HG02973 (cell line): ENCODE measurements at regions not wholly inside any gene's neighbourhood (a gene's known extent, or its start where the extent isn't known, plus 50 kb on each side); places are given as distances from the start of the nearest gene placed in this dataset.
A peak's percentile ranks its signal among the peaks of the same experiment; 100 is the strongest.
"Not testable (repeated sequence)": the region's sequence is repeated elsewhere in the genome, so short reads cannot be mapped to it uniquely, and the experiment has no call there.

Source experiments
- ATAC-seq: cut with Tn5 transposase; IDR thresholded peaks from one replicate; pipeline ENCODE4 v1.9.1; 2021; ENCODE audit warnings: moderate library complexity; ENCODE audit not compliant: unreplicated experiment

DNA sequence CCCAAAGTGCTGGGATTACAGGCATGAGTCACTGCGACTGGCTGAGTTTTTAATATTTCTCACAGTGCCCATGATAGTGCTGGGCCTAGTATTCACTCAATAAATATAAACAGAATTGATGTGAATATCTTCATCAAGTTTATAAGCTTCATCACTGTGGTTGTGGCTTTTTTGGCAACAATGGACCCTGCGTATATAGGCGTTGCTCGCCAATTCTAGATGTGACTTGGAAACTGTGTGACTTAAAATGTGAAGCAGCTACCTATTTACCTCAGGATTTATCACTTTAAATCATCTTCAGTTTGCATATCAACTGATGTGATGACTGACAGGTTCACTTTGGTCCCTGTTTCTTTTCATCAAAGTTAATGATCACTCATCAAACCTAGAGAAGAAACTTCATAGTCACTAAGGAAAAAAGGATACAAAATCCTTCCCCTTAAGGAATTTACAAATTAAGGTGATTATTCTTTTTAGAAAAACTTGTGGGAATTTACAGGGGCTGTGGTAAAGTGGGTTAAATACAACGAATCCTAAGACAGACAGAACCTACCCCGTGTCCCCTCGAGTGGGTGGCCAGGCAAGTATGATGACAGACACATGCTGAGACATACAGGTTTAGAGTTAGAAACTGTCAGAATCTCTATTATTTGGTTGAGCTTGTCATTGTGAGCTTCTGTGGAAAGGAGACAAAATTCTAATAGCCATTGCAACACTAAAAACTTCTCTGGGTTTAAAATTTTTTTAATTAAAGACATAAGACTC is 101.3 kb downstream of the AKAP11 start:
- ATAC-seq, result no peak

DNA sequence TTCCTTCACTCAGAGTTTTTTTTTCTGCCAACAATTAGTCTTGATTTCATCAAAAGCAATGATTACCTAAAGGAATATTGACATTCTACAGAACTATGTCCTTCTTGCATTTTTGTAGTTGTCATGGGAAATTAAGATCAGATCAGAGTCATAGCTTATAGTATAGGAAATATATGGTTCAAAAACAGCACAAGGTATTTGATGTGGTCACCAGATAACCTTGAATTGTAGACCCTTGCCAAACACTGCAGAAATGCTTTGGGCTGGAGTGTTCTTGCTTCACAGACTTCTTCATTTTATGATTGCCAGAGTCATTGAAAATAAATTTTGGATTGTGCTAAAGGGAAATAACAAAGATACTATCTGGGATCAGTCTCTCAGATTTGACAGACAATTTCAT is 103.7 kb downstream of the AKAP11 start:
- ATAC-seq, result no peak

DNA sequence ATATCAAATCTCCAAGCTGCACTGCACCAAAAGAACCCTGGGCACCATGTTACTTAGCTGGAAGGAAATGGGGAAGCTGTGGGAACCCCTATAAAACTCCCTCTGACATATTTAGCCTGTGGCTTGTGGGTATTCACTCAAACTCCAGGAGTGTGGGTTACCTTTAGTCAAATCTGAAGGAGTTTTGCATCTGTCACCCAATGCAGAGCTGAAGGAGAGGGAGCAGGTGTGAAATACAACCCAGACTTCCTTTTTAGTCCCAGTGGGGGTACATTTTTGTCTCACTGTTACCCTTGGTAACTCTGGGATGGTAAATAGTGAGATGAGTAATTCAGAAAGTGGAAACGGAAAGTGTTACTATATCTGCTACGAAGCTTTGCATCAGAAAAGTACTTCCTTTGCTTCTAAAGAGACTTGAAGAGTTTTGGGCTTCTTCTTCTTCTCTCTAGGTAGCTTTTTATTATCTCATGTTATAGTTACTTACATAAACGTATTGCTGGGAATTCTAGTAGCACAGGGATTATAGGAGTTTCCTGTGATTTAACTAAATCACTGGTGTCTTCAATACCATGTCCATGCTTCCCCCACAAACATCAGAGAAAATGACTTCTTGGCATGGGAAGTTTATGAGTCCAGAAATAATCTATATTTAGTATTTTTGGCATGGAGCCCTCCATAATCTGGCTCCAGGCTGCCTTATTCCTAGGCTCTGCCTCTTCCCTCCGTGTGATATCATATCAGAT is 105.9 kb downstream of the AKAP11 start:
- ATAC-seq, result peak; percentile 74

DNA sequence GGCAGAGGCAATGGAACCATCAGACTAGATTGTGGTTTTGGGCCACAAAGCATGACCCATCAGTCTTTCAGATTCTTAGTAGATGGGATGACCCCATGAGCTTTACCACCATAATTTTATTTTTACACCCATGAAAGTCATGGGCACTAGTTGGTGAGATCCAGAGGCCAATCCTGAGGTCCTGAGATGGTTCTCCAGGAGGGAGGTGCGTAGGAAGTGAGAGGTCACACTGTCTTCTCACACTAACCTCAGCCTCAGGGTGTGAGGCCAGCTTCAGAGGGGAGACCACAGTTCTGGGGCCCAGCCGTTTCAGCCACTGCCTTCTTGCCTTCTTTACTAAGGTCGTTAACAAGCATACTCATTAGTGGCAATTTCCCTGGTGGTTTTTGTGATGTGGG is 106.4 kb downstream of the AKAP11 start:
- peak; percentile 23 for ATAC-seq

DNA sequence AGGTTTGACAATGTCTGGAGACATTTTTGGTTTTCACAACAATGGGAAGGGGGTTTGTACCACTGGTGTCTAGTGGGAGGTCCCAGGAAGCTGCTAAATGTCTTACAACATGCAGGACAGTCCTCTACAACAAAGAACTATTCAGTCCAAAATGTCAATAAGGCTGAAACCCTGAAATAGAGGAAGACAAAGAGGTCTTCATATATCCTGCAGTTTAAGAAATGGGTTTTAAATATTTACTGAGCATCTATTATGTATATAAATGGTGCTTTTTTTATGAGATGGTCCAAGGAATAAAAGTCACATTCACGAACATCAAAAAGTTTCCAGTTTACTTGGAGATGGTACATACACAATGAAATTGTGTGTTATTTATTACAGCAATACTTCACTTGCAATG is 107.3 kb downstream of the AKAP11 start:
- ATAC-seq, result no peak

DNA sequence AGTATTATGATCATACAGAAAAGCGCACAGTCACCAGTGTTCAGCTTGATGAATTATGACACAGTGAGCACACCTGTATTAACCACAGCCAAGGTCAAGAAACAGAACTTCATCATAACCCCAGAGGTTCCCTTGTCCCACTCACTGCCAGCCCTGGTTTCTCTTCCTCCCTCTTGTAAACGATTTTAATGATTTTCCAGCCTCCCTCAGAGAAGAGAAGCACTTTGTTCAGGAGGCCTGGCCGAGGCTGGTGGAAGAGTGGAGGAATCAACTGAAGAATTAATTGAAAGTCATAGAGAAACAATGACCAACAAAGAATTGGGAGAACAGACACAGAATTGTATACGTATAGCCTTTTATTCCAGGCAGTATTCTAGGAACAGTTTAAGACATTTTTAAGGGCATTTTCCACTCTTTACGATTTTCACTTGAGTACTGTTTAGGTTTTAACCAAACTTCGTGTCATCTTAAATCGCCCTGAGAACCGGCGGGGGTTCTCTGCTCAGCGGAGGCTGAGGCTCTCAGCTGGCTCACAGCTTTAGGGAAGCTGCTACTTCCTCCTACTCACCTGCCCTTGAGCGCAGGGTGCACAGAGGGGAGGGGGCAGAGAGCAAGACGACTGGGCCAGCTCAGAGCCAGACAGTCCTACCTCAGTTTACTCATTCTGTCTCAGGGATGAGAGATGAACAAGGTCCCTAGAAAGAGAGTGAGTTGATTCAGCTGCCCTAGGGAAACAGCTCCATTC is 108.6 kb downstream of the AKAP11 start:
- peak; percentile 44 for ATAC-seq

DNA sequence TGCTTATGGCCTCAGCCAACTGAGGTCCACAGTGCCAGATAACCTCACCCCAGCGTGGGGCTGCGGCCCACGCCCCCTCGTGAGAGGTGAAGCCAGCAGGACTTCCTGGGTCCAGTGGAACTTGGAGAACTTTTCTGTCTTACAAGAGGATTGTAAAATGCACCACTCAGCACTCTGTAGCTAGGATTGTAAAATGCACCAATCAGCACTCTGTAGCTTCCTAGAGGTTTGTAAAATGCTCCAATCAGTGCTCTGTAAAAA is 109.1 kb downstream of the AKAP11 start:
- ATAC-seq, result no peak

DNA sequence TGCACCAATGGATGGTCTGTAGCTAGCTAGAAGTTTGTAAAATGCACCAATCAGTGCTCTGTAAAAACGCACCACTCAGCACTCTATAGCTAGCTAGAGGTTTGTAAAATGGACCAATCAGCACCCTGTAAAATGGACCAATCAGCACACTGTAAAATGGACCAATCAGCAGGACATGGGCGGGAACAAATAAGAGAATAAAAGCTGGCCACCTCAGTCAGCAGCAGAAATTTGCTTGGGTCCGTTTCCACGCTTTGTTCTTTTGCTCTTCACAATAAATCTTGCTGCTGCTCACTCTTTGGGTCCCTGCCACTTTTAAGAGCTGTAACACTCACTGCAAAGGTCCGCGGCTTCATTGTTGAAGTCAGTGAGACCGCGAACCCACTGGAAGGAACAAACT is 109.5 kb downstream of the AKAP11 start:
- not testable (repeated sequence) for ATAC-seq

DNA sequence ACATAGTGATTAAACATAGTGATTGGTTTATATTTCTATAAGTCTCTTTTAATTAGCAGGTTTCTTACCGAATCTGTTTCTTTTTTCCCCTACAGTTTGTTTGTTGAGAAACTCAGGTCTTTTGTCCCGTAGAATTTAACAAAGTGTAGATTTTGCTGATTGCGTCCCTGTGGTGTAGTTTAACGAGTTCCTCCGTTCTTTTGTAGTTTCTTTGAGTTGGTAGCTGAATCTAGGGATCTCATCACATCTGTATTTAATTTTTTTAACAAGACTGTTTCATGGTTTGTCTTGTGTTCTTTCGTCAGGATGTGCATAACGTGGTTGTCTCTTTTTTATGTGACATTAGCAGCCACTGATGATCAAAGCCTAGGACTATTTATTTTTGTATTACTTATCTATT is 111.1 kb downstream of the AKAP11 start:
- ATAC-seq, result no peak

DNA sequence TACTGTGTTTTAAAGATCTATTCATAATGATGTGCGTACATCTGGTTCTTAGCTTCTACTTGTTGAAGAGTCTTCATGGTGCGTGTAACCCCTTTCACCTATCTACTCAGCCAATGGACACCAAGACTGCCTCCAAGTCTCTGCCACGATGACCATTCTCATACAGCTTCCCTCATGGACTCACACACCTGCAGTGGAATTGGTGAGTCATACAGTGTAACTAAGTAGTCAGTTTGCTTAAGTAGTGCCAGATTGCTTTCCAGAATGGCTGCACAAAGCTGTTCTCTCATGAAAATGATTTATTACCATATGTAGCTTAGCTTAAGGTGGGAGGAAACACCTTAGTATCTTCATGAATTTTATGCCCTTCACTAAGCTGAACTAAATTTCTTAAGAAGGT is 112.3 kb downstream of the AKAP11 start:
- ATAC-seq, result no peak

DNA sequence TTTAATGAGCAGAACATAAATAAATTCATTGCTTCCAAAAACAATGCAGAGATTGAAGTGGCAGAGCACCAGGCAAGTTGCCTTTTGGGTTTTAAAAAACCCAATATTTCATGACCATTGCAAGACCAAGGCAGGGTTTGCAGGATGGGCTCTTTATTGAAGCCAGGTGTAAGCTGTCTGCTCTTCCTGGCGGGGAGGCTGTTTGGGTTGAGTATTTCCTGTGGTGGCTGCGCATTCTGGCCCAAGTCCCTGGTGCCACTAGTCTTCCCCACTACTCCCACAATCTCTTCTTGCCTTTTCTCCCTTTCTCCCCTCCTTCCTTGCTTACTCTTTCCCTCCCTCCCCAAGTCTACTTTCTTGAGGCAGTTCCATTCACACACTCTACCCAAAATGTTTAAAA is 116.4 kb downstream of the AKAP11 start:
- no peak for ATAC-seq

DNA sequence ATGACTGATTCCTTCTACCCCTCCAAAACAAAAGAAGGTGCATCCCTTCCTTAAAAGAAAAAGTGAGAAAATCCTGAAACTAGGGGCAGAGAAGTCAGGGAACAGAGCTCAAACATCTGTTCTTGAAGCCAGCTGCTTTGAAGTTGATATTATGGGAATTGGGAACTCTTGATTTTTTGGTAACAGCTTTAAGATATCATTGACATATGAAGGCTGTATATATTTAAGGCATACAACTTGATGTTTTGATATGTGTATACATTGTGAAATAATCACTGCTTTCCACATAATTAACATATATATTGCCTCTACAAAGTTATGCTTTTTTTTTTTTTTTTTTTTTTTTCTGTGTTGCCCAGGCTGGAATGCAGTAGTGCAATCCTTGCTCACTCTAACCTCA is 117.1 kb downstream of the AKAP11 start:
- ATAC-seq, result no peak

DNA sequence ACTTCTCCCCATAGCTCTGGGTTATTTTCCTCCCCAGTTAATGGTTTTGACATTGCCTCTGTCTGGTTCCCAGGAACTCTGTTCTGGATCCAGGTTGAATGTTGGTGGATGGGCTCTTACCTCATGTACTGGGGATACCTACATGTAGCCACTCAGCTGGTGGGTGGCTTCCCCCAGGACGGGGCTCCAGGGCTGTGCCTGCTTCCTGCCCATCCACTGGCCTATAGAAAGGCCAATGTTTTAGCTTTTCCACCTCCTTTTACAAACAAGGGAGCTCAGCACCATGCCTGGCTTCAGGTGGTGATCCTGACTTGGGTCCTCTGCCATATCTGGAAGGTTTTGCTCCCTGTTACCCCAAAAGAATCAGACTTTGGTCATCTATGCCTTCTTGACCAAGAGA is 120.2 kb downstream of the AKAP11 start:
- ATAC-seq, result no peak

DNA sequence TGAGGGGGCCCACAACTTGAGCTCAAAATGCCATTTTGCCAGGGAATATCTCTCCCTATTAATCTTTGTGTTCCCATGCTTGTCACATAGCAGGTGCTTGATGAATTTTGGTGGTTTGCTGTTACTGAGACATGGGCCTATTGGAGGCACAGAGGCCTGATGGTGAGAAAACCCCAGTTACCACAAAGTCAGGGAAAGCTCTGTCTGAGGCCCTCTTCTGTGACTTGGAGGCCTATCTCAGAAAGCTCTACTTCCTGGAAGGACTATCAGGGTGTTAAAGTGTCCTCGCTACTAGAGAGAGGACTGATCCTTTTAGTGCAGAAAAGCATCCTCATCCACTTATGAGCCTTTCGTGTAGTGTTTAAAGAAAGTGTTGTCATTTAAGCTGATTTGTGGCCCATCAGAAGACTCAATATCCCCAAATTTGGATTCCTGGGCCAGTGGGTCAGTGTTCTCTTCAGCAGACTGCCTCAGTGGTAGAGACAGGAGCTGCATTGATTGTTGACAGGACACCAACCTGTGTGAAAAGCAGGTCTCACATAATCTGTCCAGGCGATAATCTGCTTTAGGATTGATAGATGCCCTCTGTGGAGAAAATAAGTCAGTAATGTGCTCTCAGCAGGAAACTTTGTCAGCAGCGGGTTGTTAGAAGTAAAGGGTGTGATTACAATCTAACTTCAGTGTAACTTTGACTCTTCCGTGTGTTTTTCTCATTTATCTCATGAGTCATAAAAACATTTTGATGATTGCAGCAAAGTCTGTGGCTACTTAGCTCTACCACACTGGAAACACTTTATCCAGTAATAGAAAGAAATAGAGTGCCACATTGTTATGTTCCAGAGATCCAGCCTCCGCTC is 121.0 kb downstream of the AKAP11 start:
- no peak for ATAC-seq

DNA sequence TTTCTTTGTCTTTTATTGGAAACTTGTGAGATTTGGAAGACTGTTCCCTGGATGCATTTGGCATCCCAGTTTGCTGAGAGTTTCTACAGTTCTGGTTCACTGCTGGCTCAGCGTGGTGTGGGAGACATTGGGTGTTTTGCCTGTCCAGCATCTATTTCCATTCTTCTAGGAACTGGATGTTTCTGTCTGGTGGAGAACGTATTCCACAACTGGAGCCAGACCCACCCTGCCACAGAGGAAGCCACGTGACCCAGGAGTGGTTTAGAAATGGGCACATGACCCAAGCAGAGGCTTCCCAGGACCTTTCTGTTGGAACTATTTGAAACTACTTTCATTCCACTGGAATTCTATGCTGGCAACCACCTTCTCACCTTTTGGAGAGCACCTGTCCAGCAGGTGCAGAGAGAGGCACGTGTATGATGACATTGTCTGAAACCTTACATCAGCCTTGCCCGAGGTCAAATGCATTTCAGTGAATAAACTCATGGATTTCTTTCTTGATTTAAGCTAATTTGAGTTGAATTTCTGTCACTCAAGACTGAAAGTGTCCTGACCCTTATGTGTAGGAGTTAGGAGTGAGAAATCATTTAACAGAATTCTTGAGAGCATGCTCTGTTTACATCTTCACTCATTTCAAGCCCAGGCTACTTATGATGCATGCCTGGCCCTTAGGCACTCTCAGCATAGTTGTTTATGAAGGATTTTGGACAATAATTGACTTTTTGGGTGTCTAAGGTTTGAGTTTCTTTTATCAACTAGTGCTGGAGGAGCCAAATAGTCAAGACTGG is 121.8 kb downstream of the AKAP11 start:
- ATAC-seq, result peak; percentile 42

DNA sequence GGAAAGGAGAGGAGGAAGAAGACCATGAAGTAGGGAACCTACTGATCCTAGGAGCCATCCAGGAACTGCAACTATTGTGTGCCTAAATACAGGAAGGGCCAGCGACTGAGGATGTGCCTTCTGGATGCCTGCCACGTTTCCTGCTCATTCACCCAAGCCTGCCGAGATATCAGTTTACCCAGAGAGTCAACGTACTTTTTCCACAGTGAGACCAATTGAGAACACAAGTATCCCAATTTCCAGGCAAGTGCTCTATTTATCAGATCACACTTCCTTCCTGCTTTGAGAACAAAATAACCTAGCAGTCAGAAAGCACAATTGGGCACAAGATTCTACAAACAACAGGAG is 122.4 kb downstream of the AKAP11 start:
- ATAC-seq, result no peak

DNA sequence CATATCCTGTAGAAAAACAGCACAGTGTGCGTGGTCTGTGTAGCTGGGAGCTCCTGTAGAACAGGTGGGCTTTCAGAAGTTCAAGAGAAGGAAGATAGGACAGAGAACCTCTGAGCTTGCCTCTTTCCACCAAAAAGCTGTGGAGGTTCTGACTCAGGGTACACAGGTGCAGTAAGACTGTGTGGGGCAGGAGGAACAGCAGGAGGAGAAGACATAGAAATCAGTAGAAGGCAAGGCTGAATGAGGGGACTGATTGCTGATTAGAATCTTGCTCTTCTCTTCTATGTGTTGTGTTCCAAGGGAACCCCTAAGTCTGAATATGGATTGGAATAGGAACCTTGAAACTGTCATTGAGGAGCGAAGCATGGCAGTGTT is 122.7 kb downstream of the AKAP11 start:
- ATAC-seq, result no peak

DNA sequence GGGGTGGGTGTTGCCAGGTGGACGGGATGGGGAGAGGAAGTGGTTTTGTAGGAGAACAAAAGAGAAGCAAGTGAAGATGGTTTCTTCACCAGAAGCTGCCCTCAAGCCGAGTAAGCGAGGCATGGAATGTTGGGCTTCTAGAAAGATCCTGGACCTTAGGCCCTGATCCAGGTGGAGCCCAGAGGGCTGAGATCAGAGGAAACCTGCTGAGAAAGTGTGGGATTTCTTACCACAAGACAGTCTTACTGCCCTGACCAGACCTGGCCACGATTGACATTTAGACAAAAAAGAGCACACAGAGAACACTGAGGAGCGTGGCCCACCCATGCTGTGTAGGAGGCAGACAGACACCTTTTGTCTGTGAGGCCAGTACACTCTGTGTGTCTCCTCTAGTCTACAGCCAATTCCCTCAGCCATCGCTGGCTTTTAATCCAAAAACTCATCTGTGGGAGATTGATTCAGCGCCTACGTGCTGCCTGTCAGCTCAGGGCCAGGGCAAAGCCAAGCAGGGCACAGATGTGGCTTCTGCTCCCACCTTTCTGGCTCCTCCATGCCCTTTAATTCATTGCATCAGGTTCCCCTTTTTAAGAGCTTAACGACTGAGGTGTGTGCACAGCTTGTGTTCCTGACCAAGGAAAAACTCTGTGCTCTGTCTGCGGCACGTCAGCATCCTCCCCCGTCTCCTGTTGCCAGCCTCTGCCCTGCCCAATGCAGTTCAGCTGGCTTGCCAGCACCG is 123.3 kb downstream of the AKAP11 start:
- ATAC-seq, result no peak

DNA sequence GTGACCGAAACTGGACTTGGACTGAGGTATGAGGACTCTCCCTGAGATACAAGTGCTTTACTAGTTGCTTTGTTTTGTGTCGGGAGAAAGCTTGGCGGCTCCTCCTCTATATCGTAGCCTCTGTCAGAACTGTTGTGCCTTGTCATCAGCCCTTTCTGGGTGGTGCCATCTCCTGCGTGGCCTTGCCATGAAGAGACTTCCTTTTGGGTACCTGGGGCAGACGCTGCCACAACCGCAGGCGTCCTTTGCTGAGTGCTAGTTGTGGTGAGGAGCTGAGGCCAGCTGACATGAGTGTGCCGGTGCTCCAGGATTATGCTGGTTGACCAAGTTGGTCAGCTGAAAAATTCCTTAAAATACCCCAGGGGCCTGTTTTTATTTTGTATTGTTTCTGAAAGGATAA is 124.5 kb downstream of the AKAP11 start:
- ATAC-seq, result no peak
